Nucleus accumbens (tissue), 56 donors: ENCODE measurements at regions not wholly inside any gene's neighbourhood (a gene's known extent, or its start where the extent isn't known, plus 50 kb on each side); places are given as distances from the start of the nearest gene placed in this dataset.
A peak's percentile ranks its signal among the peaks of the same experiment; 100 is the strongest.
"Not testable (repeated sequence)": the region's sequence is repeated elsewhere in the genome, so short reads cannot be mapped to it uniquely, and the experiment has no call there.

Experiments
- DNase-seq, 56 donors: peaks; one replicate each; lab custom pipeline; 2025; lab: John Stamatoyannopoulos, UW

DNA sequence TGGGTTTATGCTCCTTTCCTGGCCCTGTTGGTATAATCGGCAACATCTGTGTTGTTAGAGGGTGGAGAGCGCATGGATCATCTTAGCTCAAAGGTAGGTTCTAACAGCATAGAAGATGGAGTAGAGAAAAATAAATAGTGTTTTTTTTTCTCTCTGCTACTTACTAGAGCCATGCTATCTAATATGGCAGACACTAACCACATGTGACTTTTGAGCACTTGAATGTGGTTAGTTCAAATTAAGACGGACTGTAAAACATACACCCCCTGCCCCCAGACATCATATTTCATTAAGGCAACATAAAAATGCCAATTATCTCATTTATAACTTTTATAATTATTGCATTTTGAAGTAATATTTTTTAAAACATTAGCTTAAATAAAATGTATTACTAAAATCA lies 525.1 kb downstream of the KIF20B start:
- no peak for DNase-seq

- DNase-seq = peak in 6 of 56 donors; percentile 0 to 47 (median 11)
Measured at GRCh38 chr10:90227217-90227656, 525.8 kb downstream of the KIF20B start.

DNA sequence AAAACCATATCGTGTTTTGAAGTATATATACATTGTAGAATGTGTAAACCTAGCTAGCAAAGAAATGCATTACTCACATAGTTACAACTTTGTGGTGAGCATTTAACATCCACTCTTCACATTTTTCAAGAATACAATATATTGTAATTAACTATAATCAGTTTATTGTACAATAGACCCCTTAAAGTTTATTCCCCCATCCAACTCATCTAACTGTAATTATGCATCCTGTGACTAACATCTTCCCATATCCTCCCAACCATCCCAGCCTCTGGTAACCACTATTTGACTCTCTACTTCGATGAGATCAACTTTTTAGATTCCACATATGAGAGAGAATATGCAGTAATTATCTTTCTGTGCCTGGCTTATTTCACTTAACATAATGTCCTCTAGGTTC lies 526.4 kb downstream of the KIF20B start:
- DNase-seq = no peak

DNA sequence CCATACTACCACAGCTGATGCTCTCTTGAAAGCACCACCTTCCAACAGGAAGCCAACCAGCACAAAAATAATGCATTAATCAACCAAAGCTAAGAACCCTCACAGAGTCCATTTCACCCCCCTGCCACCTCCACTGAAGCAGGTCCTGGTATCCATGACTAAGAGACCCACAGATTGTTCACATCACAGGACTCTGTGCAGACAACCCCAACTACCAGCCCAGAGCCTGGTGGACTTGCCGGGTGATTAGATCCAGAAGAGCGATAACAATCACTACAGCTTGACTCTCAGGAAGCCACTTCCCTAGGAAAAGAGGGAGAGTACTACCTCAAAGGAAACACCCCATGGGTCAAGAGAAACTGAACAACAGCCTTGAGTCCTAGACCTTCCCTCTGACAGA lies 528.1 kb downstream of the KIF20B start:
- no peak for DNase-seq

GRCh38 chr10:90233805-90234204 lies 532.4 kb downstream of the KIF20B start:
- DNase-seq = not testable (repeated sequence)

DNA sequence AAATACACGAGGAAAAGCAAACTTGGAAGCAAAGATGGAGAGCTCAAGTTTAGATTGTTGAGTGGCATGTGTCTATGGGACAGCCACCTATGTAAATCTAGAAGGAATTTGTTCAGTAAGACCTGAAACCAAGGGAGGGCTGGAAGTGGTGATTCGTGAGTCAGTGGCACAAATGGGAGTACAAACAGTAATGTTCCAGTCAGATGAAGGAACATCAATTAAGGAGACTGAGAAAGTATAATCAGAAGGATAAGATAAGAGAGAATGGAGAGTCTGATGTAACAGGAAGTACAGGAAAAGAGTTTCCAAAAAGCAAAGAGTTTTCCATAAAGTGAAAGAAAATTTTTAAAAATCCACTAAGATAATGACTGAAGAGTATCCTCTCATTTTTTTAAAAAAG lies 544.2 kb downstream of the KIF20B start:
- DNase-seq = no peak

DNA sequence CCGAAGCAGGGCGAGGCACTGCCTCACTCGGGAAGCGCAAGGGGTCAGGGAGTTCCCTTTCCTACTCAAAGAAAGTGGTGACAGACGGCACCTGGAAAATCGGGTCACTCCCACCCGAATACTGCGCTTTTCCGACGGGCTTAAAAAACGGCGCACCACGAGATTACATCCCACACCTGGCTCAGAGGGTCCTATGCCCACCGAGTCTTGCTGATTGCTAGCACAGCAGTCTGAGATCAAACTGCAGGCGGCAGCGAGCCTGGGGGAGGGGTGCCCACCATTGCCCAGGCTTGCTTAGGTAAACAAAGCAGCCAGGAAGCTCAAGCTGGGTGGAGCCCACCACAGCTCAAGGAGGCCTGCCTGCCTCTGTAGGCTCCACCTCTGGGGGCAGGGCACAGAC lies 549.4 kb downstream of the KIF20B start:
- DNase-seq = not testable (repeated sequence)

- DNase-seq = no peak
Measured at GRCh38 chr10:90269699-90270098, 568.3 kb downstream of the KIF20B start.

DNA sequence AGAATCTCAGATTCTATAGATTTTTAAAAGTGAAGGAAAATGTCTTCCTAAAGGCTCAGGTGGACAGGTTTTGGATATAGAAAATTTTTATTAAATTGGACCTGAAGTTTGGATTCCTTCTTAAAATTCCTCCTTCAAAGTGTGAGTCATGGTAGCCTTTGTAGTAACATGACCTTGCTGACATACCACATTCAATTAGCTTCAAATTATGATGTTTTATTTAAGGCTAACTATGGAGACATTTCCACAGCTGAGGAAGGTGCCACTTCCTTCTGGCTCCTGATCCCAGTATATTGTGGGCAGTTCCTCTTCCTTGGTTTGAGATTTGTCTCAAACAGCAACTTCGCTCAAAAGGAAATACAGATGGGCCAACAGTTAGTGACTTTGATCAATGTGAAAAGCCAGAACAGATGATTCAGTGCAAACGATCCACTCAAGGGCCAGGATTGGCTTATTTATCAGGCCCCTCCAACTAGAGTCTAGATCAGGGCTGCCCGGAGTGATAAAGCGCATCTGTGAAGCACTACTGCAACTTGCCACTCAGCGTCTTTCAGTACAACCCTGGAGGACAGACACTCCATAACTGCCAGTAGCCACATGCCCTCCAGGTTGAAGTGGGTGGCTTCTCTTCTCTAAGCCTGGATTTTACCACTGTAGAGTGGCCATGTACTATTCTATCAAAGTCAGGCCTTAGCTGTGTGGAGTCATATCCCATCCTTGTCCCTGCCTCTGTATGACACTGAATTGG lies 573.5 kb downstream of the KIF20B start:
- no peak for DNase-seq

- no peak for DNase-seq
Measured at GRCh38 chr10:90276894-90277475, 575.6 kb downstream of the KIF20B start.

DNA sequence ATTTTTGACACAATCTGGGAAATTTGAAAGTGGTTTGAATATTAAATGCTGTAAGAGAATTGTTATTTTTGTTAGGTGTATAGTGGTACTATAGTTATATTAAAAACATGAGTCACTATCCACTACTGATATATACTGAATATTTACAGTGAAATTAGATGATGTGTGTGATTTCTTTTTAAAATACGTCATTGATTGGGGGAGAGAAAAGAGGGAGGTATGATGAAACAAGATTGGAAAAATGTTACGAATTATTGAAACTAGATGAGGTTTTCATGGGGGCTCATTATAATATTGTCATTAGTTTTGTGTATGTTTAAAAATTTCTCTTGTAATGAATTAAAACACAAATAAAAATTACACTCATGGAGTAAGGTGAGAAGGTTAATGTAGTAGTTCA lies 571.4 kb downstream of the HTR7 start:
- no peak for DNase-seq

GRCh38 chr10:90286941-90287340 lies 570.9 kb downstream of the HTR7 start:
- no peak for DNase-seq

- peak in 1 of 56 donors; percentile 1 for DNase-seq
Measured at GRCh38 chr10:90288391-90288933, 569.4 kb downstream of the HTR7 start.

- no peak for DNase-seq
Measured at GRCh38 chr10:90289037-90289436, 568.8 kb downstream of the HTR7 start.

DNA sequence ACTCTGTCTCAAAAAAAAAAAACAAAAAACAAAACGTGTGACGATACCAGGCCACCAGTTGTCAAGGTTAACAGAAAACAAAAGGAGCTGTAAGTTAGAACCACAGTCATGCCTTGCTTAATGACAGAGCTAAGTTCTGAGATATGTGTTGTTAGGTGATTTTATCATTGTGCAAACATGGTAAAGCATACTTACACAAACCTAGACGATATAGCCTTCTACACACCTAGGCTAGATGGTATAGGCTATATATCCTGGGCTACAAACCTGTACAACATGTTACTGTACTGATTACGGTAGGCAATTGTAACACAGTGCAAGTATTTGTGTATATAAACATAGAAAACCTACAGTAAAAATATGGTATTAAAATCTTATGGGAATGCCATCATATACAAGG lies 564.2 kb downstream of the HTR7 start:
- DNase-seq = no peak

GRCh38 chr10:90294821-90295540 lies 562.9 kb downstream of the HTR7 start:
- not testable (repeated sequence) for DNase-seq

GRCh38 chr10:90302031-90302430 lies 555.8 kb downstream of the HTR7 start:
- DNase-seq = not testable (repeated sequence)

DNA sequence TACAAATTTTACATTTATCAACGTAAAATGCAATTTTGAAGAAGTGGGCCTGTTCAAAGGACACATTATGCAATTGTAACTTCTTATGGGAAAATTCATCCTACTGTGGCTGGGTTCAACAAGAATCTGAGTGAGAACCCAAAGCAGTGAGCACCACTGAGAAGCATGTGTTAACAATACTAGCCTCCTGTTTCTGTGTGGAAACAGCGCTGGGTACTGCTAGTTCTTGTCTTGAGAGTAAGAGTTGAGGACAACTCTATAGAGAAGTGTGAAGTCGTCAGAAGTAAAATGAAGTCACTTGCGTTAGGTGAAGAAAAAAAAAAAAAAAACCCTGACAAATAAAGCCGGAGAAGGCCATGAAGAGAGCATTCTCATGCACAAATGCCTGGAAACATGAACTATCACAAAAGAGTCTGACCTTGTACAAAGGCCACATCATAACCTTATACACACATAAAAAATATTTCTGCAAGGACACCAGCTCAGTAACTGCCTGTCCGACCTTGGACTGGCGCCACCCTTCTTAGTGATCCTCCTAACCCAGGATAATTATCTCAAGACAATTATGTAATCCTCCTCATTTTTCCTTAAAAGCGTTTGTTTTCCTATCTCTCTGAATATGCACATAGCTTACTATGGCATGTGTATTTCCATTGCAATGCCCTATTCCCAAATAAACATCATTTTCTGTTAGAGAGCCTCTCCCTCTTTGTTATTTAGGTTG lies 554.9 kb downstream of the HTR7 start:
- no peak for DNase-seq

GRCh38 chr10:90304533-90304932 lies 553.3 kb downstream of the HTR7 start:
- no peak for DNase-seq

- no peak for DNase-seq
Measured at GRCh38 chr10:90306187-90306586, 551.7 kb downstream of the HTR7 start.

- DNase-seq = no peak
Measured at GRCh38 chr10:90308223-90308622, 549.6 kb downstream of the HTR7 start.
